ENCODE measurements at regions not wholly inside any gene's neighbourhood (a gene's known extent, or its start where the extent isn't known, plus 50 kb on each side); places are given as distances from the start of the nearest gene placed in this dataset.
A peak's percentile ranks its signal among the peaks of the same experiment; 100 is the strongest.
"Not testable (repeated sequence)": the region's sequence is repeated elsewhere in the genome, so short reads cannot be mapped to it uniquely, and the experiment has no call there.

DNA sequence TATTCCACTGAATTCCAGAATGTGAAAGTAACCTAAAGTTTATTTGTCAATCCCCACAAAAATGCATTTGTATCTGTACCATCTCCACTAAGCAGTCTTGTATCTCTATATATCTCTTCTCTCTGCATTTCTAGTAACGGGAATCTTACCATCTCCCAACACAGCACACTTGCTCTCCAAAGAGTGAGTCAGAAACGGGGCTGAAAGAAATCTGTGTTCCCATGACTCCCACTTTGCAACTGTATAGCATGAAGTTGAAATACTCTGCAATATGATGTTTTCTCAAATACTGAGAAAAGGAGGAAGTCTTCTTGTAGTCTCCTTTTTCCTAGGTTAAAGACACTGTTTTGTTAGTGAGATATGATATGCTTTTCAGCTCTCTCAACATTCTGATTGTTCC is 848.8 kb upstream of the ACO1 start:
- DNase-seq (ENCODE audit: low read depth in 2 of 2), result no peak

DNA sequence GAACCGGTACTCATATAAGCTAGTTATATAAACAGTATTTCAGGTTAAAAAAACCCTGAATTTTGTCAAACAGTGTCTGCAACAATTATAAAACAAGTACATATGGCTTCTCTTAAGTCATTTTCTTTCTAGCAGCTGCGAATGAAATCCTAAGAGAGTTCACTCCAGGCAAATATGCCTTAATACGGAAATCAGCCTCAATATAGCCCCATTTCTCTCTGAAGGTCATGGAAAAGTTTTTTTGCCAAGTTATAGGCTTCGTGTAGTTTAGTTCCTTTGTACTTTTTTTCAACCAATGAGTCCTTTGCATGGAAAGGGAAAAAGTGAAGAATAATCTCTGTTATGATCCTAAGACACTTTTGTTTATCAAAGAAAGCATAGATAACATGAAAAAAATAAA is 848.0 kb upstream of the ACO1 start:
- no peak for DNase-seq (ENCODE audit: low read depth in 2 of 2)

DNA sequence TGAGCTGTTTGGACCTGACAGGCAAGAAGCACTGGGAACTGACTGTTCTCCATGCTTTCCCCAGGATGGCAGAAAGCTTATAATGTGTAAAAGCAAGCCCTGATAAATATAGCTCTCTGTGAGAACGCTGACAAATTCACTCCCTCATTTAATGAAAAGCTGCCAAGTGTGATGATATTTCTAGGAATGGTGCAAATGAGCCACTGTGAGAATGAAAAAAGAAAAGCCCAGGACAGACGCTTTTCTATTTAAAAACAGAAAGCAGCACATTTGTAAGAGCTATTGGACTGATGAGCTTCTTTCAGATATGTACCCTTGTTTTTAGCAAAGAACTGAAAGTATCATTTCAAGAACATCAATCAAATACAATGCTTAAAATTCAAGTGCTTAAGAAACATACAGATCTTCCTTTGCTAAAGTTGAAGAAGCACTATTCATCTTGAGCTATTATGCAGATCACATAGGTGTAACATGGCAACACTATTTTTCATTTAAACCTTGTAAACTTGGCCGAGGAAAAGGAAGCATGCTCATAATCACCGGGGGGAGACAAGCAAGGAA is 842.6 kb upstream of the ACO1 start:
- no peak for DNase-seq (ENCODE audit: low read depth in 2 of 2)

DNA sequence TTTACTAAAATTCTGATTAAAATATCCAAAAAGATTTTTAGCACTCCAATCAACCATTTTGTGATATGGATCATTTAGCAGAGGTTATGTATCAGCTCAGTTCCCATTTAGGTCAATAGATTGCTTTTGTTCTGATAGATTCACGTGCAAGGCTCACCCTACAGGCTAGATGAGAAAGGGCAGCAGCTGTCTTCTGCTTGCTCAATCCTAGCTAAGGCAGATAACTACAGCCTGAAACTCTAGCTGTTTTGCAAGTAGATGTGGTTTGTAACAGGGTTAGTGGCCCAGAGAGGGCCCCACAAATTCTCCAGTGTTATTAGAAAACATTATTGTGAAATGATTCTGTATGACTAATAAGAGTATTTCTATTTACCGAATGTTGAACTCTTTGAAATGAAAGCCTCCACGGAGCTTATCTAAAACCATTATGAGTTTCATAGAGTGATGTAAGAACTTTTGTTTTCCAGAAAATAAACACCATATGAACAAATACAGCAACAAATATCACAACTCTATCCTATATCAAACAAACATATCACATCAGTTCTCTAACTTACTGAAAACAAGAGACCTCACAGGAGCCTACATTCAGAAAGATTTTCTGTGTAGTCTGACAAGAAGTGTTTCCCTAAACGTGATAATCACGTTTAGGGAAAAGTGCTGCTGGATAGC is 841.9 kb upstream of the ACO1 start:
- peak; percentile 2 to 4 for DNase-seq (ENCODE audit: low read depth in 2 of 2)

DNA sequence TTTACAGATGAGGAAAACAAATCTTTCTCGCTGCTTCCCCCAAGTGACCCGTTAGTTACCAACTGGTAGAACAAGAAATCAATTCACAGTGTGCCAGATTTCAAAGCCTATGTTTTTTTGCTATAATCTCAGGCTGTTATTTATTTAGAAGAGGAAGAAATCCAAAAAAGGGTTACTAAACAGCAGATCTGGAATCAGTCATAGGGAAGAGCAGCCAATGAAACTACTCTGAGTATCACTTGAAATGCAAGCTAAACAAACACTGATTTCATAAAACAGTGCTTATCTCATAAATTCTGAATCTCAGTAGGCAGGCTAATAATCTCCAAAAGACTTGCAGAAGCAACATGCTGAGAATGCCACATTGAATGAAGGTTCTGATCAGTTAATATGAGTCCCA is 829.5 kb upstream of the ACO1 start:
- no peak for DNase-seq (ENCODE audit: low read depth in 2 of 2)

DNA sequence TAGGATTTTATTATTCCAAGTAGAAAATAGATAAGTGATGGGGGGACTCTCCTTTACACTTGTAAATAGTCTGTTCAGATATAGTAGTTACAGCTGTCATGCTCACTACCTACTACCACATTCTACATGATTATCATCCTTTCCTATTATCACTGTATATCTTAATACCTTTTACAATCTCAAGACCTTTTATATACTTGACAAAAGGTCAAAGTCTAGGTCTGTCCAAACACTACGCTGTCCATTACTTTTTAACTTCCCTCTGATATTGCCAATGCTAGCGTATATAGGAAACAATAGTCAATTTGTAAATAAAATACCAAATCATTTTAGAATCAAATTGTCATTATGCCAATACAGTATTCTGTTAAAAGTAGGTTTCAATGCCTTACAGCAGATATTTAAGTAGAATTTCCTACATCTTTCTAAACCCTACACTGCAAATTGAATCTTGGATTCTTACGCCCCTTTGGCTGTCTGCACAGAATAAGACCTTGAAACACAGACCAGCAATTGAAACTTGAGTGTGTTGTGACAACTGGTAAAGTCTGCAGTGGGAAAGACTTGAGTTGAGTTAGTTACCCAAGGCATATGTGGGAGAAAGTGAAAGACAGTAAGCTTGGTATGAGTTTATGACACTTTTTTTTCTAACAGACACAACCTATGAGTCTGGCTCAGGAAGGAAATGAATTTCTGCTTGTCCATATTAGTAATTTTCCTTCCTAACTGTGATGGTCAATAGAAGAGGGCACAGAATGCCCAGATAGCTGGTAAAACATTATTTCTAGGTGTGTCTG is 827.6 kb upstream of the ACO1 start:
- DNase-seq (ENCODE audit: low read depth in 2 of 2), result no peak

DNA sequence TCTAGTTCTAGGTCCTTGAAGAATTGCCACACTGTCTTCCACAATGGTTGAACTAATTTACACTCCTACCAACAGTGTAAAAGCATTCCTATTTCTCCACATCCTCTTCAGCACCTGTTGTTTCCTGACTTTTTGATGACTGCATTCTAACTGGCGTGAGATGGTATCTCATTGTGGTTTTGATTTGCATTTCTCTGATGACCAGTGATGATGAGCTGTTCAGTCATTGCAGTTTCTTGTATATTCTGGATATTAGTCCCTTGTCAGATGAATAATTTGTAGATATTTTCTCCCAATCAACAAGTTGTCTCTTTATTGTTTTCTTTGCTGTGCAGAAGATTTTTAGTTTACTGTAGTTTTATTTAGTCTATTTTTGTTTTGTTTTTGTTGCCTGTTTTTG is 812.3 kb upstream of the ACO1 start:
- DNase-seq (ENCODE audit: low read depth in 2 of 2), result not testable (repeated sequence)

DNA sequence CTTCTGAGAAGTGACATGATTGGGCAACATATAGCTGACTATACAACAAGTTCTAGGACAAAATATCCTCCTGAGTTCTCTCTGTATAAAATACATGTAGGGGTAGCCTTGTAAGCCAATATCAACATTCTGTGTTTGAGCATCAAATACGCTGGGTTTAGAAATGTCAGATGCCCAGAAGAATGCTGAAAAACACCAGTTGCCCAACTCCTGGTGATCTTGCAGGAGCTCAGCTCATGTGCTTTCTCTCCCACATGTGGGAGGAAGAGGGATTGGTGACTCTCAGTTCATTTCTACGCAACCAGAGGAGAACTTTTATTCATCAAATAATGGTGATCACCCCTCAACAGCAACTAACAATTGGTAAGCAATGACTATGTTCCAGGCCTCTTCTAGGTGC is 810.9 kb upstream of the ACO1 start:
- DNase-seq (ENCODE audit: low read depth in 2 of 2), result no peak

DNA sequence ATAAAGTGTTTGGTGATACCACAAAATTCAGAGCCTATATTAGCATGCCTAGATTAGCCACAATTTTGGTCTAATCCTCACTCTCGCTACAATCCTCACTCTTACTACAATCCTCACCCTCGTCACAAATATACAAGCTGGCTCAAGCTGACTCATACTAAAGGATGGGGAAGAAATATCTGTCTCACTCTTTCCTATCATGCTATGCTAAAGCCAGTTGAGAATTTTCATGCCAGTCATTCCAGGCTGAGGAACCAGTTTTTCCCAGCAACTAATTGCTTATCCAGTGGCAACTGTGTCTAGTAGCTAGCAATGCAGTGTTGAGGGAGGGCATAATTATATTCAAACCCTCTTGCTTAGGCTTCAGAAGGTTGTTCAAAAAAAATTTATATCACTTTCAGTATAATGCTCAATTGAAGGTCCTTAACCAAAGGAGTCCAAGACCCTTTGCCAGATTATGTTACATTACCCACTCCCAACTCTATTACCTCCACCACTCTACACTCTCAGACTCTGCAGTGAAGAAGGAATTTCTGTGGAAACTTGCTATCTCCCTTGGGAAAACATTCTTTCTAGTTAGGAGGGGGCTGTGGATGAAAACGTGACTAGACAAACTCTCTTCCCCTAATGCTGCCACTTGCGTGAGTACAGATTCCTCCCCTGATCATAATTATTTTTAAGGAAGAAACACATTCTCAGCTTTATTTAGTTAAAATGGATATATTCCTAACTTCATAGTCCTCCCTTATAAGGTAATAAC is 810.3 kb upstream of the ACO1 start:
- DNase-seq (ENCODE audit: low read depth in 2 of 2), result peak in 1 of 2 experiments; percentile 7

DNA sequence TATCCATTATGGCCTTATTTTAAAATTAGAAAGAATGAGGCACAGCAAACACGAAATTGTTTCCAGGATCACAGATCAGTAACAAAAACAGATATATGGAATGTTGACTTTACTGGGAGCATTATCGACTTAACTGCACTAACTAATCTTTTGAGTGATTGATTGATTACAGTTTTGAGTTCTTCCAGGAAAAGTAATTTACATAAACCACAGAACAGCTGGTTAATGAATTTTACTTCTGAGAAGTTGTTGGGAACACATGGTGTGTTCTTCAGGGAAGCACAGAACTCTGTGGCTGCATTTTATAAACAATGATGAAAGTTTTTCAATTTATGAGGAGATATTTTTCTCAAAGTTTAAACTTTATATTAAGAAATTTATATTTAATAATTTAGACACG is 802.4 kb upstream of the ACO1 start:
- no peak for DNase-seq (ENCODE audit: low read depth in 2 of 2)

DNA sequence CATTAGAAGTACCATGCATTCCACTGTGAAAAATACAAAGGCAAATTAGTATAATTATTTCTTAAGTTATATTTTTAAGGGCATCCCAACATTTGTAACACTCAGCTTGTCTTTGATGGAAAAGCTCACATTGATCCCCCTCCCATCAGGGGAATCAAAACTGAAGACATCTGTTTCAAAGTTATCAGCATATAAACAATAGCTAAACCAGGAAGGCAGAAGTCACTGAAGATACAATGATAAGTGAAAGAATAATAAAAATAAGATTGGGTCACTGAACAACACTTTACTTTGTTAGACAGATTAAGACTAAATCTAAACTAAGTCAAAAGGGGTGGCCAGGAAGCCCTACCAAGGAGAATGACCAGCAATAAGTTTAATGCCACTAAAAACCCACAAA is 801.9 kb upstream of the ACO1 start:
- DNase-seq (ENCODE audit: low read depth in 2 of 2), result no peak

DNA sequence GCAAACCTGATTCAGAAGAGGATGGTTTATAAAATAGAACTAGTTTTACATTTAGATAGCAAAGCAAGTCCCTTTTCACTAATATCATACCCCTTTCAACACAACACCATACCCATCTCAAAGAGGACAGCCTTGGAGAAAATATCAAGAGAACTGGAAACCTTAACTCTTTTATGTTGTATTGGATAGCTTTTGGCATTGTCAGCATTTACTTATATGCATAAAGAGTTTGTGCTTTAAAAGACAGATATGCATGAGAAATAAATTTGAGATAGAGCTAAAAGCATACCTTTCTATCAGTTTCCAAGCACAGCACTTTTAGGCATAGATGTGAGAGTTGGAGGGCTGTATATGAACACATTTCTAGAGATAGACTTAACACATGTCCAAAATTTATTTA is 799.3 kb upstream of the ACO1 start:
- no peak for DNase-seq (ENCODE audit: low read depth in 2 of 2)

DNA sequence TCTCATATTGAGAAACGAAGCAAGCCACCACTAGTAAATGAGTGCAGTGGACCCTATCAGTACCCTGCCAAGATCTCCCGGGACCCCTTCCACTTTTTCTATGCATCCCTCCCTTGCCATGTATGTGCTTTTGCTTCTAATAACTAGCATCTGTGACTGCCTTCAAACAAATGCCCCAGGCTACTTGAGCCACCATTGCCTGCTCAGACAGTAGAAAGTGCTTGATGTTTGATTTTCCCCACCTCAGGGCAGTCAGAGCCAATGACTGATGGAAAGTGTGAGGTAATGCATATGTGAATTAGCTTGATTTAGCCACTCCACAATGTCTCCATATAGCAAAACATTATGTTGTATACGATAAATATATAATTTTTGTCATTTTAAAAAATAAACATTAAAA is 797.3 kb upstream of the ACO1 start:
- no peak for DNase-seq (ENCODE audit: low read depth in 2 of 2)

DNA sequence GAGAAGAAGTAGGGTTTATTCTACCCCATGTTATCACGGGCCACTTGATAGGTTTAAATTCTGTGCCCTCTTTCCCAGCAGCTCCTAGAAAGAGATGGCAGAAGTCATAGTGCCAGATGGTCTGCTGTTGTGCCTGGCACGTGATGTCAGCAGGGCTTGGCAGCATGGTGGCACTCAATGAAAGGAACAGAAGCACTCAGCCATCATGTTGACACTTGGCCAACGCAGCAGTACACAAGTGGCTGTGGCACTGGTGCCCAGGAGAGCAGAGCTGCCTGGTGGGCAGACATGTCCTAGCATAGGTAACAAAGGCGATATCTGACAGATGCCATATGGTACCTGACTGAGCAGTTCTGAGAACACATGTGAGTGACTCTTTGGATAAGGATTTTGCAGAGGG is 796.4 kb upstream of the ACO1 start:
- no peak for DNase-seq (ENCODE audit: low read depth in 2 of 2)

DNA sequence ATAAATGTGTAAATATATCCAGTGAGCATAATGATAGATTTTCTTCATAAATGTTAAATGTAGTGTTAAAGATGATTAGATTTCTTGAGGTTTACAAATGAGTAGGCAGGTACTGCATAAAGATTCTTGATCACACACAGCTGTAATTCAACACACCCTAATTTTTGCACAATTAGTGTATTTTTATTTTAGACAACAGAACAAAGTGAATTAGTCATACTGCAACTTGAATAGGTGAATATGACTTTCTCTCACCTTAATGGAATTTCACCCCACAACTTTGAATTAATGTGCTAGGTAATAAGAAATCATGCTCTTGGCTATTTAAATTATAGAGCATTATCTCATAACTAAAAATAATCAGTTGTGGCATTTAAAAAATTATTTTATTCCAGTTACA is 795.7 kb upstream of the ACO1 start:
- no peak for DNase-seq (ENCODE audit: low read depth in 2 of 2)

DNA sequence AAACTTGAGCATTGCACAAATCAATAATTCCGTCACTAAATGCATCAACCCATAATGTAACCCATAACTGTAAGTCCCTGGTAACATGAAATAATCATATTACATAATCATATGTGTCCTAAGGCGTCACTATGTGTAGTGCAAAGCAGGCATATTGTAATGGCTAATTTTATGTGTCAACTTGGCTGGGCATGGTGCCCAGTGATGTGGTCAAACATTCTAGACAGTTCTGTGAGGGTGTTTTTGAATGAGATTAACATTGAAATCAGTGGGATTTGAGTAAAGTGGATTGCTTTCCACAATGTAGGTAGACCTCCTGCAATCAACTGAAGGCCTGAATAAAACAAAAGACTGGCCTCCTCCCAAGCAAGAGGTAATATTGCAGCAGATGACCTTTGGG is 794.4 kb upstream of the ACO1 start:
- no peak for DNase-seq (ENCODE audit: low read depth in 2 of 2)

DNA sequence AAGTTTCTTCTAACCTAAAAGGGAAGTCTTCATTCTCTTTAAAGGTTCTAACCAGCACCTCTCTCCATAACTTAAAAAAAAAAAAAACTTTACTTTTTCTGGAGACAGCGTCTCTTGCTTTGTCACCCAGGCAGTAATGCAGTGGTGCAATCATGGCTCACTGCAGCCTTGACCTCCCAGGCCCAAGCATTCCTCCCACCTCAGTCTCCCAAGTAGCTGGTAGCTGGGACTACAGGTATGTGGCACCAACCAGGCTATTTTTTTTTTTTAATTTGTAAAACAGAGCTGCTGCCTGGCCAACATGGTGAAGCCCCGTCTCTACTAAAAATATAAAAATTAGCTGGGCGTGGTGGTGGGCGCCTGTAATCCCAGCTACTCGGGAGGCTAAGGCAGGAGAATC is 787.4 kb upstream of the ACO1 start:
- not testable (repeated sequence) for DNase-seq (ENCODE audit: low read depth in 2 of 2)

DNA sequence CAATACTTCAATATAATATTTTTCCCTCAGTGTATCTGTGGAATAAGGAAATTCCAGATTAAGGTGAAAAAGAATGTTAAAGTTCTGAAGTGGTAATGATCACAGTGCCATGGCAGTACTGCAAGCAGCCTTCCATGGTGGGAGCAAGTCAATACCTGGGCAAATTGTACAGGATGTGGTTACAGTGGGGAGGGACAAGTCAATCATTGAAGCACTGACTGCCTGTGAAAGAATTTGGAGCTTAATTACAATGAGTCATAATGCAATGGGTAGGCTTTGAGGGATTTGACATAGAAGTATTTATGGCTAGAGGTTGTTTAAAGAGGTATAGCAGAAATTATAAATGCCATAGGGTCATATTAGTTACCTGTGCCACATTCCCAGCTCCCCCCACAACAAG is 786.5 kb upstream of the ACO1 start:
- DNase-seq (ENCODE audit: low read depth in 2 of 2), result no peak

DNA sequence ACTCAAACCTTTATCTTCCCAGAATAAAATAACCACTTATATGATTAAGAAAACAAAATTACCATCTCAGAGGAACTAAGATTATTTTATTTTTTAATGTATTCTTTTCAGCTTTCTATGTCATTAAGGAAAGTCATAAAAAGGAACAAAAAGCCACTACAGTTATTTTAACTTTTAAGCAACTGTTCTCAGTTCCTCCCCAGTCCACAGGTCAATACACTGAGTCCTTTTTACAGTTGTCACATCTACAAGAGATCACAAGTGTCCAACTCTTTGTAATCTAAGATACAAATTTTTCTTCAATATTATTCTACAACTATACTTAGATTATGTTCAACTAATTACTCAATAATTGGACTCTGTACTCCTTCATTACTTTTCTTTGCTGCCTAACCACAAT is 782.8 kb upstream of the ACO1 start:
- no peak for DNase-seq (ENCODE audit: low read depth in 2 of 2)

DNA sequence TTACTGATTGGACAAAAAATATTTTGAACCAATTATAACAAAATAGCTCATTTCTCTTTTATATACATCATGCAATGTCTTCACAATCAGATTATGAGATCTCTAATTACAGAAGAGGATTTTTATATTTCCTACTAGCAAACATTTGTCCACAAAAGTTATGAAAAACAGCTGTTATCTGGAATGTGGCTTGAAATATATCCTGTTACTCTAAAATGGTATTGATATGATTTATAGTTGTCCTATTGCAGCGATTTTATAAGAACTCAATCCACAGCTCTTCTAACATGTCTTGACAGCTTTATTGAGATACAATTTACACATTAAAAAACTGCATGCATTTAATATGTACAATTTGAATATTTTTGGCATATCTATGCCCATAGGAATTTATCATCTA is 779.9 kb upstream of the ACO1 start:
- peak; percentile 54 to 55 for DNase-seq (ENCODE audit: low read depth in 2 of 2)

DNA sequence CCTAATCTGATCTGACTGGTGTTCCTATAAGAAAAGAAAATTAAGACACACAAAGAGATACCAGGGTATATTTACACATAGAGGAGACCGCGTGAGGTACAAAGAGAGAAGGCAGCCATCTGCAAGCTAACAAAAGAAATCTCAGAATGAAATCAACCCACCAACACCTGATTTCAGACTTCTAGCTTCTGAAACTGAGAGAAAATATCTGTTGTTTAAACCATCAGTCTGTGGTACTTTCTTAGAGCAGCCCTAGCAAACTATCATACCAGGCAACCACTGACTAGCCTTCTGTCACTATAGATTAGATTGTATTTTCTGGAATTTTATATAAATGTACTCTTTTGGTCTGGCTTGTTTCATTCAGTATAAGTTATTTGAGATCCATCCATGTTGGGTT is 779.3 kb upstream of the ACO1 start:
- no peak for DNase-seq (ENCODE audit: low read depth in 2 of 2)

DNA sequence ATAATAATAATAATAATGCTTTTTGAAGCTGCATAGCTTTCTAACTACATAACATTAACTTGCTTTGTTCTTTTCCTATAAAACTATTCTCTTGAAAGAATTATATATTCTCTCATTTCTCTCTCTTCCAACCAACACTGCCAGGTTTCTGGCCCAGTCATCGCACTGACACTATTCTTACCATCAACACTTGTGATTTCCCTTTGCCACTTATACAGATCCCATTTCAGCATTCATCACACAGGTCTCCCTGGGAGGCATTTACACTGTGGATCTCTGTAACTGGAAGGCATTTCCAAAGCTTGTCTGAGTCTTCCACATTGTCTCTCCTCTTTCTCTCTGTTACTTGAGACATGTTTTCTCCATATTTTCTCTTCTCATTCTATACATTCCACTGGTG is 777.8 kb upstream of the ACO1 start:
- DNase-seq (ENCODE audit: low read depth in 2 of 2), result no peak

DNA sequence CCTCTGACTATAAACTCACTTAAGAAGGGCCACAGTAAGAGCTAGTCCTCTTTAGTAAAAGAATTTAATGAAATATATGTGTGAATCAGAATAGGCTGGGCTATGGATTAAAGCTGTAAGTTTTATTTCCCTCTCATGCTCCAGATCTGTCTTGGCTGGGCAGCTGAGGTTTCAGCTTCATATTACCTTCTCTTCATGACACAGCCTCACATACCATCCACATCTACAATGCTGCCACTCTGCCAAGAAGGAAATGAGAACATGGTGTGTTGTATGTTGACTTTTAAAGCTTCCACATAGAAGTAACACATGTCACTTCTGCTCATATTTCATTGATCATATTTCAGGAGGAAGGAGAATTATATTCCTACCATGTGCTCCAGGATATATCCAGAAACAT is 776.0 kb upstream of the ACO1 start:
- DNase-seq (ENCODE audit: low read depth in 2 of 2), result no peak
